Activated CD4-positive, CD25-positive, alpha-beta regulatory T cell treated with anti-CD3 and anti-CD28 coated beads, Interleukin-2, amount 50 U/mL, for 72 hours (primary cell): ENCODE measurements at regions not wholly inside any gene's neighbourhood (a gene's known extent, or its start where the extent isn't known, plus 50 kb on each side); places are given as distances from the start of the nearest gene placed in this dataset.
"Not testable (repeated sequence)": the region's sequence is repeated elsewhere in the genome, so short reads cannot be mapped to it uniquely, and the experiment has no call there.

ENCODE experiments used
- DNase-seq: peaks from one replicate; pipeline ENCODE4 v3.0.0; 2021

- DNase-seq = no peak
Measured at GRCh38 chr14:106347890-106348755, 821.7 kb downstream of the TMEM121 start.

- peak; percentile 93 for DNase-seq
Measured at GRCh38 chr14:106348873-106349540, 822.6 kb downstream of the TMEM121 start.

- DNase-seq = not testable (repeated sequence)
Measured at GRCh38 chr14:106349678-106350457, 823.5 kb downstream of the TMEM121 start.

GRCh38 chr14:106355007-106355791, 828.8 kb downstream of the TMEM121 start:
- DNase-seq = not testable (repeated sequence)

- DNase-seq = not testable (repeated sequence)
Measured at GRCh38 chr14:106355881-106356642, 829.7 kb downstream of the TMEM121 start.

GRCh38 chr14:106356643-106356930, 830.2 kb downstream of the TMEM121 start:
- DNase-seq = not testable (repeated sequence)

GRCh38 chr14:106359157-106359887, 832.9 kb downstream of the TMEM121 start:
- peak; percentile 58 for DNase-seq

GRCh38 chr14:106365371-106365770, 839.0 kb downstream of the TMEM121 start:
- DNase-seq = not testable (repeated sequence)

- DNase-seq = not testable (repeated sequence)
Measured at GRCh38 chr14:106365894-106366293, 839.5 kb downstream of the TMEM121 start.

GRCh38 chr14:106366971-106367370, 840.6 kb downstream of the TMEM121 start:
- not testable (repeated sequence) for DNase-seq

GRCh38 chr14:106369456-106369855, 843.1 kb downstream of the TMEM121 start:
- not testable (repeated sequence) for DNase-seq

- peak; percentile 83 for DNase-seq
Measured at GRCh38 chr14:106372870-106373652, 846.7 kb downstream of the TMEM121 start.

- not testable (repeated sequence) for DNase-seq
Measured at GRCh38 chr14:106373653-106374110, 847.3 kb downstream of the TMEM121 start.

- no peak for DNase-seq
Measured at GRCh38 chr14:106377432-106377831, 851.0 kb downstream of the TMEM121 start.

- DNase-seq = peak; percentile 45
Measured at GRCh38 chr14:106378191-106378590, 851.8 kb downstream of the TMEM121 start.

GRCh38 chr14:106380740-106381139, 854.4 kb downstream of the TMEM121 start:
- no peak for DNase-seq

- not testable (repeated sequence) for DNase-seq
Measured at GRCh38 chr14:106389186-106389585, 862.8 kb downstream of the TMEM121 start.

- DNase-seq = no peak
Measured at GRCh38 chr14:106390401-106390800, 864.0 kb downstream of the TMEM121 start.

GRCh38 chr14:106390947-106391346, 864.6 kb downstream of the TMEM121 start:
- DNase-seq = no peak

- no peak for DNase-seq
Measured at GRCh38 chr14:106393742-106394141, 867.4 kb downstream of the TMEM121 start.
